ENCODE measurements at regions not wholly inside any gene's neighbourhood (a gene's known extent, or its start where the extent isn't known, plus 50 kb on each side); places are given as distances from the start of the nearest gene placed in this dataset.

DNA sequence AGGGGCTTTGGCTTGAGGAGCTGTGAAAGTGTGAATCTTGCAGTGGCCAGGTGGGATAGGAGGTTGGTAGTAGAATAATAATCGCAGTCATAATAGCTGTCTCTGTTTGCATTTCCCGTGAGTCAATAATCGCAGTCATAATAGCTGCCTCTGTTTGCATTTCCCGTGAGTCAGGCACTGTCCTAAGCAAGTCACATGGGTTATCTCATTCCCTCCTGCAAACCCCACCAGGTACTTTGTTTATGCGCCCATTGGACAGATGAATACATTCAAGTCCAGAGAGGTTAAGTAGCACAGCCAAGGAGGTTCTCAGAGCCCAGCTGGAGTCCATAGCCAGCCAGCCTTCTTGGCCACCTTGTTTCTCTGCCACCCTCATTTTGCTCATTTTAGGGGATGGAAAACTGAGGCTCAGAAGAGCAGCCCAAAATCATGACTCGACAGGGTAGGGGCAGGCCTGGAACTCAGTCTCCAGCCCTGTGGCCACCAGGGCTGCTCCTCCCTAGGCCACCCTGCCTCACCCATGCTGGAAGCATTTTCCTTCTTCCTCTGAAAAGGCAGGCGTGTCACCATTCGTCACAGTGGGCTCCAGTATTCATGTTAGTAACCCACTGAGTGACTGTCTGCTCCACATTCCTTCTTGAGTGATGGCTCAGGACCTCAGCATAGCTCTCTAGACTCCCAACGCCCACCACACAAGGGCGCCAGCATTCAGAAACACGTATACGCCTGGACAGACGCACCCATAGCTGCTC lies 206.2 kb downstream of the URI1 start:
- DNase-seq (ENCODE audit: low spot score in 2 of 2) = no peak
- no peak overlapping the region for H3K4me3 ChIP-seq (ENCODE audit: low read depth, poor library complexity, severe bottlenecking)
- intact Hi-C loops (cut with DNase I; ENCODE audit: low total_unique reads) = no loop called here
- WGBS, 2 donors = 57 to 70% methylated on average over 9 to 12 of the region's 13 CpGs
- no peak for TF ChIP-seq POLR2A (IDR thresholded peaks at IDR 0.05)
- TF ChIP-seq, protein P1, sequence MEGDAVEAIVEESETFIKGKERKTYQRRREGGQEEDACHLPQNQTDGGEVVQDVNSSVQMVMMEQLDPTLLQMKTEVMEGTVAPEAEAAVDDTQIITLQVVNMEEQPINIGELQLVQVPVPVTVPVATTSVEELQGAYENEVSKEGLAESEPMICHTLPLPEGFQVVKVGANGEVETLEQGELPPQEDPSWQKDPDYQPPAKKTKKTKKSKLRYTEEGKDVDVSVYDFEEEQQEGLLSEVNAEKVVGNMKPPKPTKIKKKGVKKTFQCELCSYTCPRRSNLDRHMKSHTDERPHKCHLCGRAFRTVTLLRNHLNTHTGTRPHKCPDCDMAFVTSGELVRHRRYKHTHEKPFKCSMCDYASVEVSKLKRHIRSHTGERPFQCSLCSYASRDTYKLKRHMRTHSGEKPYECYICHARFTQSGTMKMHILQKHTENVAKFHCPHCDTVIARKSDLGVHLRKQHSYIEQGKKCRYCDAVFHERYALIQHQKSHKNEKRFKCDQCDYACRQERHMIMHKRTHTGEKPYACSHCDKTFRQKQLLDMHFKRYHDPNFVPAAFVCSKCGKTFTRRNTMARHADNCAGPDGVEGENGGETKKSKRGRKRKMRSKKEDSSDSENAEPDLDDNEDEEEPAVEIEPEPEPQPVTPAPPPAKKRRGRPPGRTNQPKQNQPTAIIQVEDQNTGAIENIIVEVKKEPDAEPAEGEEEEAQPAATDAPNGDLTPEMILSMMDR (IDR thresholded peaks at IDR 0.05) = no peak

DNA sequence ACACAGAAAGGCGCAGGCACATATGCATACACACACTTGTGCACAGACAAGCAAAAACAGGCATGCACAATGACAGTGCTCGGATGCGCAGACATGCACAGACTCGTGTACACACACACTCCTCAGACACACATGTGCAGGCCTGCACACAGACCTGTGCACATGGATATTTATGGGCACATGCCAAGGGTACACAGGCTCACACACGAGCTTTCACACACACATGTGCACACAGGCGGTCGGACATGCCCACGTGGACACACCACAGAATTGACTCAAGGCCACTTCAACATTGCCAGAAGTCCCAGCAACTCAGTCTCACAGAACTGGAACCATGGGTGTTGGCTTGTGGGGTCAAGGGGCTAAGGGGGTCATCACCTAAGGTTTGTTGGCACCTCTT lies 206.8 kb downstream of the URI1 start:
- TF ChIP-seq POLR2A (IDR thresholded peaks at IDR 0.05) = no peak
- TF ChIP-seq, protein P1 (IDR thresholded peaks at IDR 0.05) = no peak
- no peak for DNase-seq (ENCODE audit: low spot score in 2 of 2)
- WGBS, 2 donors = 55 to 69% methylated on average over 5 to 8 of the region's 8 CpGs
- intact Hi-C loops (cut with DNase I; ENCODE audit: low total_unique reads) = no loop called here
- H3K4me3 ChIP-seq (ENCODE audit: low read depth, poor library complexity, severe bottlenecking) = no peak overlapping the region

DNA sequence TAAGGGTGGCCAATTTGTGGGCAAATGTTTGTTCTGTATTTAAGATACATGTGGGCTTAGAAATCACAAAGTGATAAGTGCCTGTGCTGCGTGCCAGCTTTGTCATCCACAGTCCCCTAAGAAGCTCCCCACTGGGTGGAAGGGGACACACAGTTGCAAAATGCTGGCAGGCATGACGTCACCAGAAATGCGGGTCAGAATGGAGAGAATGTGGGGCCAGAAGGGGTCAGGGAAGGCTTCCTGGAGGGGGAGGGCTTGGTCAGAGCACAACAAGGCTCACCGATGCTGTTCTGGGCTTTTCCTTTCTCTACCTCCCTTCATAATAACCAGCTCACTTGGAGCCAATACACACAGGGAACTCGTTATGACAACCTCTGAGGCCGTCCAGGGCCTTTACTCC lies 207.3 kb downstream of the URI1 start:
- no peak overlapping the region for H3K4me3 ChIP-seq (ENCODE audit: low read depth, poor library complexity, severe bottlenecking)
- TF ChIP-seq POLR2A (IDR thresholded peaks at IDR 0.05) = no peak
- TF ChIP-seq, protein P1 (IDR thresholded peaks at IDR 0.05) = no peak
- intact Hi-C loops (cut with DNase I; ENCODE audit: low total_unique reads) = no loop called here
- no peak for DNase-seq (ENCODE audit: low spot score in 2 of 2)
- 63 to 76% methylated on average over 6 of the region's 6 CpGs for WGBS, 2 donors

DNA sequence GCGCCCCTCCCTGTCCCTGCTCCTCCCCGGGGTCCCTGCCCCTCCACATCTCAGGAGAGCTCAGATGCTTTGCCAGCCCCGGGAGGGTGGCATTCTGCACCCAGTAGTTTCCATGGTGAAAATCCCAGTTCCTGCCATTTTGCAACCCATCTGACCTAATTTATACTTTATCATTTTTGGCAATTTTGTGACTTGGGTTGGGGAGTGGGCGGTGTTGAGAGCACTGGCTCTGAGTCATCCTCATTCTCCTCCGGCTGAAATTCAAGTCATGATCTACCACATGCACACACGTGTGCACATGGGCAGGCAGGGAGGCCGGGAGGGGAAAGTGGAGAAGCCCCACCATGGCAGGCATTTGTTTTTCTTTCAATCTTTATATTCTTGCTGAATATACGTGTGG lies 208.6 kb downstream of the URI1 start:
- H3K4me3 ChIP-seq (ENCODE audit: low read depth, poor library complexity, severe bottlenecking) = no peak overlapping the region
- 40 to 44% methylated on average over 8 of the region's 8 CpGs for WGBS, 2 donors
- intact Hi-C loops (cut with DNase I; ENCODE audit: low total_unique reads) = no loop called here
- no peak for DNase-seq (ENCODE audit: low spot score in 2 of 2)
- TF ChIP-seq POLR2A (IDR thresholded peaks at IDR 0.05) = no peak
- TF ChIP-seq, protein P1 (IDR thresholded peaks at IDR 0.05) = no peak

DNA sequence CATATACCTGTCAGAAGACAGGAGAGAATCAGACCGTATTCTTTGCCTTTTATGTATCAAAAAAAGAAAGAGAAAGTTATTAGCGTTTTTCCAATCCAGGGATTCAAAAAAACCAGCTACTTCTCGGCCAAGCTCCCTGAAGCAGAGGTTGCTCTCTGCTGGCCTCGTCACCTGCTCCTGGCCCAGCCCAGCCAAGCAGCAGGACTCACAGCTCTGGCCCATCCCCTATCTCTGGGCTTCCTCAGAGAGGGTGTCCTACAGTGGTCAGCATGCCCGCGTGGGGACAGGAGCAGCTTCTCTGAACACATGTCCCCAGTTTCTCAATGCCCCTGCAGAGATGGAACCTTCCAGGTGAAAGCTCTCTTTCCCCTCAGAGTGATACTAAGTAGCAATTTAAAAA lies 209.0 kb downstream of the URI1 start:
- TF ChIP-seq, protein P1 (IDR thresholded peaks at IDR 0.05) = no peak
- TF ChIP-seq POLR2A (IDR thresholded peaks at IDR 0.05) = no peak
- intact Hi-C loops (cut with DNase I; ENCODE audit: low total_unique reads) = no loop called here
- 67 to 70% methylated on average over 6 of the region's 6 CpGs for WGBS, 2 donors
- no peak for DNase-seq (ENCODE audit: low spot score in 2 of 2)
- H3K4me3 ChIP-seq (ENCODE audit: low read depth, poor library complexity, severe bottlenecking) = no peak overlapping the region

All from lower leg skin (tissue), 4 donors.